CD4-positive, alpha-beta T cell treated with Interleukin-15 for 4 hours (primary cell): ENCODE measurements at regions not wholly inside any gene's neighbourhood (a gene's known extent, or its start where the extent isn't known, plus 50 kb on each side); places are given as distances from the start of the nearest gene placed in this dataset.
"Not testable (repeated sequence)": the region's sequence is repeated elsewhere in the genome, so short reads cannot be mapped to it uniquely, and the experiment has no call there.

Experiments used
- DNase-seq: peaks from one replicate; pipeline ENCODE4 v3.0.0-alpha.2; 2020; ENCODE audit warnings: low spot score

DNA sequence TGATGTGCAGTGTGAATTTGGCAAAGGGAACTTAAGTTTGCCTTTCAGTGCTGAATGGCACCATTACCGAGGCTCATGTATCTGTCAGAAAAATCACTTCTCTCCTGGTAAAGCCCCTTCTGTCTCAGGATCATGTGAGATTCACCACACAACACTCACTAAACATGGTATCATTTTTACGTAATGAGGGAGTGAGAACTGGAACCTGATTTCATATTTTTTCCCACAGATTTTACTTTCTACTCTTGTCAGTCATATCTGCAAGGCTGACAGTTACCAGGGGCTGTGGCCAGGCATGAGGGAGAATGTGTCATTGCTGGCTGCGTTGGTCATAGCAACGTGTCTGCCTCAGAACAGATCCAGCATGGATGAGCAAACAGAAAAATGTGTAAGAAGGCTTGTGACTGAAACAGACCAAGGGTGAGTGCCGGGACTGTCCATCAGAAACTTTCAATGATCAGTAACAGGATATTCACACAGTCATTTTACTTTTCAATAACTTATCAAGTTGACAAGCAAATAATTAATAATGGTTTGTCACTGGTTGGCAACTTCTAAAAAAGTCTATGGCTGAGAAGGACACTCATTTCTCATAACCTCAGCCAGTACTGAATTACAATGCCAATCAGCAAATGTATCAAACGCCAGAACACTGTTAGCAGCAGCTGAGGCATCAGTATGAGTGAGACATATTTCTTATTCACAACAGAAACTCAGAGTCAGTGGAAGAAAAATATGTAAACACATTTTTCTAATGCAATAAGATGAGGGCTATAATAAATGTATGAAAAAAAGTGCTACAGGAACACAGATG lies 100.5 kb downstream of the CDC42EP3 start:
- DNase-seq: no peak

DNA sequence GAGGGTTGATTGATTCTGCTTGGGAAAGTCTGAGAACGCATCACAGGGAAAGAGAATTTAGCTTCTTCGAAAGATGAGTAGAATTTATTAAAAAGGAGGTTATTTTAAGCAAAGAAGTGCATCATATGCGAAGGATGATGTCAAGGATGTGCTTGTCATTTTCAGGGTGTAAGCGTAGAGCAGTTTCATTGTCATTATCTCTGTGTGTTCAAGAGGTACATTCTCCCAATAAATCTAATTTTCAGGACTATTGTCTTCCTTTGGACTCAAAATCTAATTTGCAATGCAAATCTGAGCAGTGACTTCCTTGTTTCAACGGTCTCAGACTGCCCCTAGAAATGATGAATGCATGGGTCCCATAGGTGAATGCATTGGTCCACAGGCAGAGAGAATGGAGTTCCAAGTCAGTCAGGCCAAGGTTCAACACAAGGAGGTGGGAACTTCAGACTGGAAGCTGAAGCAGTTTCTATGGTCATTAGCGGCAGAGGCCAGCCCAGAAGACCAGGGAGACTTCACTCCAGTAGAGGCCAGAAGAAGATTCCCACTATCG lies 99.8 kb downstream of the CDC42EP3 start:
- DNase-seq: no peak

DNA sequence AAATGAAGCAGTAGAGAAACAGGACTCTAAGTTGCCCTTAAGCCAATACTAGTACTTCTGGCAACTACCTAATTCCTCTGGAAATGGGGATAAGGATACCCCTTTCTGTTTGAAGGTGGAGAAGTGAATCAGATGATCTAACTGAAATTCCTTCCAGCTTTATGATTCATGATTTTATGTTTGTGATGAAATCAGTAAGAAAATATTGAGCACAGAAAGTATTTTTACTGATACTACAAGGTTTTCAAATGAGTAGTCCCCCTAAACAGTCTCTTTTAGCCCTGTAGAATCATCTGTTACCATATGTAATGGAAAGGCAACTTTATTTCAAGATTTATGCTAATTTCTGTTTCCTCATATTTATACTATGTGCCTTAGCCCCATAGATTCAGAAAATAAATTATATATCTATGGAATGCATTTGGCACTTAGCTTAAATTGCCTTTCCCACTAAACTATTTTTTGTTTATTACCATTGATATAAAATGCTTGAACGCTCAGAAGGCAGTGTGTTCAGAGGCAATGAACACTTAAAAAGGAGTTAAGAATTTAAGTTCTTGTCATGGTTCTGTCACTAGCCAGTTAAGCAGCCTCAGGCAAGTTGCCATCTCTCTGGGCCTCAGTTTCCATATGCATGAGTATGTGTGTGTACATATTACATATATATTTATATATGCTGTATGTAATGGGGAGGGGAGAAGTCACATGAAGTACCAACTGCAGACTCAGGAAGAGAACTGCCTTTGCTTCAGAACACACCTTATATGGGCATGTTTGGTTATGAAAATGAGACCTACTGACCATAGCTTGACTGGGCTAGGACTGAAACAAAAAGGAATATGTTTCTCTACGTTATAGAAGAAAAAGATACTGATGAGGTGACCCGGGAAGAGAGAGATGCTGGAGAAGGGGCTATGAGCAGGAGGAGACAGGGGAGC lies 97.7 kb downstream of the CDC42EP3 start:
- no peak for DNase-seq

DNA sequence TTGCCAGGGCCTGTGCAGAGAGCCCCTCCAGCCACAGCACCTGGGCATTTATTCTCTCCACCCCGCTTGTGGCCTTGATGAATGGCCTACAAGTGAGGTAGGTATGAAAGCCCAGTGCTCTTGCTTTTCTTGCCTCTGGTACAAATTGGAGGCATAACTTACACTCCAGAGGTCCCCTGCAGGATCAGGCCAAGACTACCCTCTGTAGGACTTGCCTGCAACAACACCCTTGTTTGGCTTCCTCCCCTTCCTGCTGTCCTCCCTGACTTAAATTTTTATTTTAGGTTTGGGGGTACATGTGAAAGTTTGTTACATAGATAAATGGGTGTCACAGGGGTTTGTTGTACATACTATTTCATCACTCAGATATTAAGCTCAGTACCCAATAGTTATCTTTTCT lies 95.7 kb downstream of the CDC42EP3 start:
- no peak for DNase-seq

DNA sequence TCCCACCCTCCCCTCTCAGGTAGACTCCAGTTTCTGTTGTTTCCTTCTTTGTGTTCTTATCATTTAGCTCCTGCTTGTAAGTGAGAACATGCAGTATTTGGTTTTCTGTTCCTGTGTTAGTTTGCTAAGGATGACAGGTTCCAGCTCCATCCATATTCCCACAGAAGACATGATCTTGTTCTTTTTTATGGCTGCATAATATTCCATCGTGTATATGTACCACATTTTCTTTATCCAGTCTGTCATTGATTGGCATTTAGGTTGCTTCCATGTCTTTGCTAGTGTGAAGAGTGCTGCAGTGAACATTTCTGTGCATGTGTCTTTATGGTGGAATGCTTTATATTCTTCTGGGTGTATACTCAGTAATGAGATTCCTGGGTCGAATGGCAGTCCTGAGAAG lies 95.2 kb downstream of the CDC42EP3 start:
- DNase-seq: not testable (repeated sequence)

DNA sequence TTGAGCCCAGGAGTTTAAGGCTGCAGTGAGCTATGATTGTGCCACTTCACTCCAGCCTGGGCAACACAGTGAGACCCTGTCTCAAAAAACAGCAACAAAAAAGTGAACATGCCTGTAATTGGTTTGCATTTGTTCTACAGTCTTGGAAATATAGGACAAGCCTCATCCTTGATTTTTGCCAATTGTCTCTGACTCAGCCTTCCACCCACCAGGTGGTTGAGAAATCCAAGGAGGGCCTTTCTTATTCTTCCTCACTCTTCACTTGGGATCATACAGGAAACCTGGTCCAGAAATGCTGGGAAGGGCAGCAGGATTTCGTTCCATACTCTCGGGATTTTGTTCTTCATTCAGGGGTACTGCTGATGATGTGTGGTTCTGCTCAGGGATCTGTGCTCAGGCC lies 94.6 kb downstream of the CDC42EP3 start:
- no peak for DNase-seq

DNA sequence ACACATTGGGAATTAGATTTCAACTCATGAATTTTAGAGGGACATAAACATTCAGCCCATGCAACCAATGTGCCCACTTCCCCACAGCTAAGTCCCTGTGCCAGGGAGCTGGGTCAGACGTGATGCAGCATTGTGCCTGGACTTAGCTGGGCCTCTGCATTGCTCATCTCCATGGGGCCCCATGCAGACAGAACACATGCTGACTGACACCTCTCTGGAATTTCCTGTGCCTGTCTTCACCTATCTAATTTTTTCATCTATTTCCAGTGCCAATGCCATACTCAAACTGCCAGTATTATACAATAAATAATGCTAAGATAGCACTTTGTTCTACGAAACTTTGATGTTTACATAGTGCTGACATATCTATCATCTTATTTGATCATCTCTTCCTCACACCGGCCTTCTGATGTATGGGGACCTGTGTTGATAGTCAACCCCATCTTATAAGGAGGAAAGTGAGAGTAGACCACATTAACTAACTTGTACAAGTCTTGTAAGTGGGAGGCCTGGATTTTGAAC lies 92.2 kb downstream of the CDC42EP3 start:
- no peak for DNase-seq

DNA sequence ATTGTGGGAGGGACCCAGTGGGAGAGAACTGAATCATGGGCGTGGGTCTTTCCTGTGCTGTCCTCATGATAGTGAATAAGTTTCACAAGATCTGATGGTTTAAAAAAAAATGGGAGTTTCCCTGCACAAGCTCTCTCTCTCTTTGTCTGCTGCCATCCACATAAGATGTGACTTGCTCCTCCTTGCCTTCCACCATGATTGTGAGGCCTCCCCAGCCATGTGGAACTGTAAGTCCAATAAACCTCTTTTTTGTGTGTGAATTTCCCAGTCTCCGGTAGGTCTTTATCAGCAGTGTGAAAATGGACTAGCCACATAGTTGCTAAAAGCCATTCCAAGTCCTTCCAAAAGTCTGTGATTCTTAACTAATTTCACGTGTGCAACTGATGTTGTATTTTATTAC lies 91.5 kb downstream of the CDC42EP3 start:
- DNase-seq: not testable (repeated sequence)

DNA sequence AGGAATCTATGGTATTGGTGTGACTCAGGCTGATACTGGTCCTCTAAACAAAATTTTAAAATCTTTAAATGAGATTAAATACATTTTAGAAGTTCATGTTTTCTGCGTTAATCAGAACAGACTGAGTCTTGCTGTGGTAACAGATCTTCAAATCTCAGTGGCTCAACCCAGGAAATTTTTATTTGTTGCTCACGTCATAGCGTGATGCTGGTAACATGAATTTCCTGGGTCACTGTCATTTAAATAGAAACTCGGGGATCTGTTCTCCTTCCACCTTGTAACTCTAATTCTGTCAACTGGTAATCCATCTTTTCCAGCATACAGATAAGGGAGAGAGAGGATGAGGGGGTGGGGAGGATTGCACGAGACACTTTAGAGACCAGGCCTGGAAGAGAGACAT lies 90.0 kb downstream of the CDC42EP3 start:
- DNase-seq: no peak

DNA sequence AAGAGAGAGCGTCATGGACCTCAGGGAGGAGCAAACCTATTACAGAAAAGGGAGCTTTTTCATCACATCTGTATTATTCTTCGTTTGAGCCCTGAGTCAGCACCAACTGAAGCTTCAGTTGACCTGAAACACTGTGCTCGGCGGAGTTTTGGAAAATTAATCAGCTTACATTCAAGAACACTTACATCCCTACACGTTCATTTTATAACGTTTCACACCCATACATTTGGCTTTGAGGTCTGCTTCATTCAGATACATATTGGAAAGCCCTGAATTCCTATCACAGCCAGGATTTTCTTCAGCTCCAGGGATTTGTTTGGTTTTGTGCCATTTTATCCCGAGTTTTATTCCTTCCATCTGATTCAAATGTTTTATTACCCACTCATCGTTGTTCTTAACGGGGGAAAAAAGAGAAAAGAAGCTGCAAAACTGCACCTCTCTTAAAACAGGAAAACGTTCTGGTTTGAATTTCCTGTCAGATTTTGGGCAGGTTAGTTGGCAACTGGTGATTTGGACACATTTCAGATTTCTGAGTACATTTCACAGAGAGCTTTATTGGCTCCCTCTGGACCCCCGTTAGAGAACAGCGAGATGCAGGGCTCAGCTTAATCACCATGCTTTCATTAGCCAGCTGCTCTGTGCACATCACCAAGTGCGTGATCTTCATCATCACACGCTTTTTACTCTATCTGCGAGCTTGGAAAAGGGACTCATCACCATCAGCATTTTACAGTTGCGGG lies 88.8 kb downstream of the CDC42EP3 start:
- DNase-seq: peak; percentile 43

DNA sequence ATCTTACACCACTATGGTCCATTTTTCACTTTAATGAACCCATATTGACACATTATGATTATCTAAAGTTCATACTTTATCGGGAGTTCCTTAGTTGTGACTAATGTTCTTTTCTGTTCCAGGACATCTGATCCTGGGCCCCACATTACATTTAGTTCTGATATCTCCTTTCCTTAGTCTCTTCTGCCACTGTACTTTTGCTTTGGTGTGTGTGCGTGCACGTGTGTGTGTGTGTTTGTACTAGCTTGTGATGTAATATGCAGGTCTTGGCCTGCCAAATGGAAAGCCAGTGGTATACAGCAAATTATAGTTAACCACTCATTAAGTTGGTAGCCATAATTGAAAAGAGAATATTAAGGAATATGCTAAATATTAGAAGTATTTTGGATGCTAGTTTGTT lies 88.0 kb downstream of the CDC42EP3 start:
- DNase-seq: no peak

DNA sequence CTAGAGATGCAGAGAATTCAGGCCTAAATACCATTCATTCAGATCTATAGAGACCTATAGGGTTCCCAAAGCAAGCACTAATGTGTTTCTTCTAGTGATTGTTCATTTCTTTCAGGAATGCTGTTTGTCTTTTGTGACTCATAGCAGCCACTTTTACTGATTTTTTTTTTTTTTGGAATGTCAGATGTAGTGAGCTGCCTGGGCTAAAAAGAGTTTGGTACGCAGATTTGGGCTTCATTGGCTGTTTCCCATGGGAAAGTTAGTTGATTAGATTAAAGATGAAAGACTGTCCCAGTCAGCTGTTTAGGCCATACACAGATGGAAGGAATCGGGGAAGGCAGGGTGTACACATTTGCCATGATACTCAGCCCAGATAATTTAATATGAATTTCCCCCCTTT lies 87.6 kb downstream of the CDC42EP3 start:
- DNase-seq: no peak

DNA sequence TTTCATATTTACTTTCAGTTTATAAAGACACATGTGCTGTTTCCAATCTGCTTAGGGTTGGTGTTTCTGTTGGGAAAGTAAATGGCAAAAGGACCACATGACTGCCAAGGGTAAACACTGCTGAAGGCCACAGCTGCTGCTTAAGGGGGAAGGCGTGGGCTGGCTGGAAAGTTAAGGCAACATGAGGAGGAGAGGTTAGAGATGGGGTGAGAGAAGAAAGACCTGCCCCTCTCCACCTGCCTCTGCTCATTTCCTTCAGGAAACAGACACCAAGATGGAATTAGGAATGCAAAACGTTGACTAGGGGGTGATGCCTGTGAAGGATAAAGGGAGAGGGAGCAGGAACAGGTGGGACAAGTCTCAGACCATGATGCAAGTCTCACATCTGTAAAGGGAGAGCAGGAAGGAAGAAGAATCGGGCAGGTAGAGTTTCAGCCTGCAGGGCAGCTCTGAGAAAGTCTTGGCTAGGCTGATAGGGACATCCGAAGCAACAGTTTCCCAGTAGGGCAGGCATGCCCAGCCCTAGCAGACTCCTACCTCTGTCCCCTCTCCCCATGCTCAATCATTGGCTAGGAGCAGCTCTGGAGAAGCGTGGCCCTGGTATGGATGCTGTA lies 86.0 kb downstream of the CDC42EP3 start:
- DNase-seq: no peak

DNA sequence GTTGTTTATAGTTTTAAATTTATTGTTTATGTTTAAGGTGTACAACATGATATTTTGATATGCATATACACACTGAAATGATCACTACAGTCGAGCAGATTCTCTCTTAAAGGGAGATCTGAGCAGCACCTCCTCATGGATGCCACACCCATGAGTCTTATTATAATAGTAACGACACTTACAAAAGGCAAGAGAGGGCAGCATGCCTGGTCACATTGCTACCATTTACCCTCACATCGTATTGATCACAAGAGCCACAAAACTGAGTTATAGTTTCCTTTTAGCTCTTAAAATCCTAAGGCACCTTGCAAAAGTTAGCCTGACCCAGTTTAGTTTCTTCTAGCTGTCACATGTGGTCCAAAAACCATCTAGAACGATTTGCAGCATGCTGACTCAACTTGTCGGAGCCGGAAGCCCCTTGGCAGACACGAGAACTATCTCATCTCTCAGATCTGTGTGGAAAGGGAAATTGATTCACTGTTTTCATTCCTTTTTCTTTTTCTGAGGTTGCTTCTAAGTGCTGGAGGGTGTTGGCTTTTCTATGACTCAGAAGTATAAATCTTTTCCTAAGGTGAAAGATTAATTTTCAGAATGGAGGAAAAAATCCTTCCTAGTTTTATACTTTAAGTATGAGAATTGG lies 85.3 kb downstream of the CDC42EP3 start:
- DNase-seq: peak; percentile 90

DNA sequence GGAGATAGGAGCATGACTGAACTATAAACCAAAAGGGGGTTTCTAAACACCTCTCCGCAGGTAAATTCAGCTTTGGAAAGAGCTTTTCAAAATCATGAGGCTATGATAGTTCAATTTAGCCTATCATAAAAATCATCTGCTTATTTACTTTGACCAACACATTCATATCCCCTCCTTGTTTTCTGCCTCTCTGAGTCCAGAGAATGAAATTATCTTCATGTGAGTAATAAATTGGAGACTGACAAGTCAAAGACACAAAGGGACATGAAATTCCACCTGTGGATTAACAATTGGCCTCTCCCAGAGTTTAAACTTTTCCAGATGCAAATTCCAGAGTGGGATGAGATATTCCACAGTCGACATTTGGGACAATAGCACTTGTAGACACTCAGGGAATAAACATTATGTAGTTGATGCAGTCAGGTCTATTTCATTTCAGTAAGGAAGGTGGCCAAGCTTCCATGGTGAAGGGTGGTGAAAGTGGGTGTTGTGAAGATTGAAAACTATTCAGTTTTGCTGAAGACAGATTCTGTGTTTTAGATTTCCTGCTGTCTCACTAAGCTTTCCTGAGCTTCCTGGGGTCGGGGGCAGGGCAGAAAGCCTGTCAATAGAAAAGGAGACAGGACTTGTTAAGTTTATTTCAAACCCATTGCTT lies 84.7 kb downstream of the CDC42EP3 start:
- no peak for DNase-seq

DNA sequence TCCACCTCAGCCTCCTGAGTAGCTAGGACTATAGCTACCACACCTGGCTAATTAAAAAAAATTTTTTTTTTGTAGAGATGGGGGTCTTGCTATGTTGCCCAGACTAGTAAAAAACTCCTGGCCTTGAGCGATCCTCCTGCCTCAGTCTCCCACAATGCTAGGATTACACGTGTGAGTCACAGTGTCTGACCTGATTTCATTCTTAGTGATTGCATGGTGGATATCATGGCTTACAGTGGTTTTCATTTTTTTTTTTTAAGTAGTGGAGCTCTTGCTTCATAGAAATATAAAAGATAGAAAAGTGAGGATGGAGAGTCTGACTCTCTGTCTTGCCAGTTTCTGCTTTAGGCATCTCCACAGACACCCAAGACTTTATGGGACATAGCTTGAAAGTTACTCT lies 83.6 kb downstream of the CDC42EP3 start:
- DNase-seq: no peak

DNA sequence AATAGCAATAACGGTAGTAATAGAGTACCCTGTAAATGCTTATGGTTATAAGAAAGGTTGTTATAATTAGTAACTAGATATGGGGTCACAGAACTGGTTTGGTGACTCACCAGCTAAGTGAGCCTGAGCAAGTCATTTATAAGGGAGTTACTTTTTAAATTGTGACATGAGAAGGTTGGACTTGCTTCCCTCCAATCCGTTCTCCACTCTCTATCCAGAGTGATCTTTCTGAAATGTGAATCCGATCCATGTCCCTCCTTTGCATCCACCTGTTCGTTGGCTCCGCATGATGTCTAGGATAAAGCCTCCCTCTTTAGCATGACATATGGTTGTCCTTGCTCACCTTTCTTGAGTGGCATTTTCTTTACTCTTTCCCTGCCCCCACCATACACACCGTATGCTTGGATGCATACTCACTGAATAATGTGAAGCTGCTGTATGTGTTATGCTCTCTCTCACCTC lies 83.1 kb downstream of the CDC42EP3 start:
- DNase-seq: peak; percentile 53

DNA sequence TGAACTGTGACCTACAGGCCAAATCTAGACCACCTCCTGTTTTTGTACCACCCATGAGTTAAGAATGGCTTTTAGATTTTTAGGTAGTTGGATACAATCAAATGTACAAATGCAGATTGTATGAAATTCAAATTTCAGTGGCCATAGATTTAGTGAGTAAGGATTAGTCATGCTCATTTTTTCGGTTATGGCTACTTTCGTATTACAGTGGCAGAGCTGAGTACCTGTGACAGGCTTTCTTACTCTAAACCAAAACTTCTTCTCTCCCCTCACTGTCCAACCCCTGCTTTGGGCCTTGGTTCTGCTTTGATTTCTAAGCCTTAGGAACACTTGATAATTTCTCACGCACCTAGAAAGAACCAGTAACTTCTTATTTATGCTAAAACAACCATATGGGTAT lies 82.1 kb downstream of the CDC42EP3 start:
- no peak for DNase-seq

DNA sequence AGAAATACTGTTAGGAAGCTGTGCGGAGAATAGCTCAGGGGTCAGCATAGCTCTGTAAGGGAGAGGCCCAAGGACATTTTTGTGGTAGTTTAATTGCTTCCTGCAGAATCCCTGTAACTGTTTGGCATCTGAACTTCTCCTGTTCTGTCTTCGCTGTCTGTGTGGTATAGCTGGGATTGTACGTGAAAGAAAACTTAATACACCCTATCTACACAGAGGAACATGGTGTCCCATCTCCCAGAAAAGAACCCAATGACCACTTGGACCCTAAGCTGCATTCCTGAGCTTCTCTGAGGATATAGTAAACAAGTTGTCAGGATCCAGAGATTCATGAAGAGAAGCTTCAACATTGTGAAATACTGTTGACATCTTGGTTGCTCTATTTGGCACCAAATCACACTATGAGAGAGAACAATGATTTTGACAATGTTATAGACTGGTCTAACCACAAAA lies 81.3 kb downstream of the CDC42EP3 start:
- no peak for DNase-seq
